NCI-H1436 (cell line): ENCODE measurements at regions not wholly inside any gene's neighbourhood (a gene's known extent, or its start where the extent isn't known, plus 50 kb on each side); places are given as distances from the start of the nearest gene placed in this dataset.

Experiments
- DNase-seq: peaks from one replicate; lab custom pipeline; 2025; lab: John Stamatoyannopoulos, UW

DNA sequence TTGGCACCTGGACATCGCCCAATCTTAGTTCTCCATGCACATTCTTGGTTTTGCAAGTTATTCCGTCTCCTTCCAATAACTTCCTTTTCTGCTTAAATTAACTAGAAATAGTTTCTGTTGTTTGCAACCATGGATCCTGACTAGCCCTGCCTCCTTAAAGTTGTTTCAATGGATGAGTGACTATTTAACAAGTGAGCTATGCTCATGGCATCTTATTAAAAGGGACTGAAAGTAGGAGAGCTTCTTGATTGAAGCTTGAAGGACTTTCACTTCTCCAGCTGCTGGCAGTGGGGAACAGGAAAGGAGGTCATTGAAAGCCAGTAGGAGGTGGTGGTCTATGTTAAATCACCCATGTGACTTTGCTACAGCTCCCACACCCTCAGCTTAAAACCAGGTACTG, 466.8 kb downstream of the ARHGEF28 start:
- DNase-seq = no peak

DNA sequence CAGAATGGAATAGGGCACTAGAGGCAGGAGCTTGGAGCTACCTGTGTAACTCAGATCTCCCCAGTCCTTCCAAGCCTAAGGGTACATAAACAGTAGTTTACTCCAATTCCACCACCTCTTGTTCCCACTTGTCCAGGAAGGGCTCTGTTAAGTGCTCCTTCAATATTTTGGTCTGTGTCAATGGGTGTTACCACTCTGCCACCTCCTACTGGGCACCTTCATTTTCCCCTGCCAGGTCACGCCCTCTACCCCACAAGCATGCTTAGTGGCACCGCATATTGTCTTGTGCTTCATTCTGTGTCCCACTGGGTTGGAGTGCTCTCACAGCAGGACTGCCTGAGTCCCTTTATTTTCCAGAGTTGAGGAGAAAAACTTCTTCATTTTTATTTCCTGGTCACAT, 459.8 kb downstream of the ARHGEF28 start:
- no peak for DNase-seq

DNA sequence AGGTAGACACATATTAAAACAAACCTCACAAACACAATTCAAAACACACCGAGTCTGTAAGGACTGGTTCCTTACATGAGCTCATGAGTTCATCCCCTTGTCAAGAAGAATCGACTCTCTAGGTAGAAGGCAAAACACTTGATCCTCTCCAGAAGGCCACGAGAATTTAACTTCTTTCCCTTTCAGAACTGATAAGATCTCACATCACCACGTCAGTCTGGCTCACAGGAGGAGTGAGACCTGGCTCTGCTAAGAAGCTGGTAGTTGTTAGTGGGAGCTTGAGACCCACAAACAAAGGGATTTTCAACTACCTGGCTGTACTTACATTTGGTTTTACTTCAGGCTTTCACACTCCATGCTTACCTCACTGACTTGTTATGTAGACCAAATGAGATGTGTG, 459.2 kb downstream of the ARHGEF28 start:
- DNase-seq = no peak

DNA sequence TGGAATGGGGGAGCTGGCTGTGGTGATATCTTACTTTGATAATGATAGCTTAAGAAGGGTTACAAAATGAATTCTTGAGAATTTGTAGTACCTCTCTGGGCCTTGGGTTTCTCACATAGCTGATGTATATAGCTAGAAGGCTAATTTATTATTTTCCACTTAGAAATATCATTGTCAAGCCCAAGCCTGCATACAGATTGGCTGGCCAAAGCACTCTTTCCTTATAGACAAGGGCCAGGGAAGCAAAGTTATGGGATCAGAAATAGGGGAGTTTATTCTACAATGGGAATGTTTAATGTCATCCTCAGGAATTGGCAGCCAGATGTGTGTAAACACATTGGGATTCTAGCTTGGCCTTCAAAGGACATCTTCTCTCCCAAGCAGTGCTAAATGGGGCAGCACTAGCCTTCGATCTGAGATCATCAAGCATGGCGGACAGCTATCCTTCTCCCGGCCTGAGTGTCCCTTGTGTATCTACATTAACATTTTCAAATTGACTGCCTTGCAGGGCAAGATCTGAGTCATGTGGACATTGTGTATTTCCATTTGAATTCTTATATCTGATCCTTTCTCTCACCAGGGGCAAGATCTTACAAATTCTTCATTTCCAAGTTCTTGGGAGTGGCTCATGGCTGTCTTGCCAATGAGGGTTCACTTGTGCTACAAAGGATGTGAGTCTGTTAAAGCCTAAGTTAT, 457.2 kb downstream of the ARHGEF28 start:
- DNase-seq = no peak

DNA sequence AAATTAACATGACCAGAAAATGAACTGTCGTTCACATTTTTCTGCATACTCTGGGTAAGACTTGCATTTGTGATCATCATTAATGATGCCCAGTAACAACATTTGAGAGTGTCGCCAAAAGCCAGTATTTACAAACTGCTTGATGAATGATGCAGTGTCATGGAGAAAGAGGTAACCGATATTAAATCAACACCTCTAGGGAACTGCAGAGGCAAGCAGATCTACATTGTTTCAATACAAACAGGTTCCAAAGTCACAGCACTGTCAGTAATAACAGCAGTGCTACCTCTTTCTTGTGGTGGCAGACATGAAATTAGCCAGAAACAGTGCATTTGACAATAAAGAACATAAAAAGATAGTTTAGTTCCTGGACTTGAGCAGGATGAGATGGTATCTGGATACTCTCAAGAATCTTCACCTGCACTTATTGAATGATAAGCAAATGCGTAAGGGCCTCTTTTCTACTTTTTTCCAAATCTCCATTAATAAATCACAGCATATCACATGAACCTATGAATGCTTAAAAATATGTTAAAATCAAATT, 456.6 kb downstream of the ARHGEF28 start:
- DNase-seq = no peak

DNA sequence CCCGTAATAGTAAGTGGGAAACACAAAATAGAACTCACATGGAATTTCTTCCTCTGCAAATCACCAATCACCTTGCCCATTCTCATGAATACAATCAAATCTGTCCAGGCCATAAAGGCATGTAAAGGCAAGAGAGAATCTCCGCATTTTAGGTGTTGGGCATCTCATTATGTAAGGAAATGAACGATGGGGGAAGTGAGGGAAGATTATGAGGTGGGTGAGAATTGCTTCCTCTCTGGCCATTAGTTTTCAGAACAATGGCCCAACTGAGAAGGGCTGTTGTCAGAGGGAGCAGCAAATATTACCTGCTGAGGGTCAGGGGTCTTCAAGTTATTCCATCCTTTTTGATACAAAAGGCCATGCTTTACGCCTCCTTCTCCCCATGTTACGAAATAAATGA, 455.1 kb downstream of the ARHGEF28 start:
- DNase-seq = no peak

DNA sequence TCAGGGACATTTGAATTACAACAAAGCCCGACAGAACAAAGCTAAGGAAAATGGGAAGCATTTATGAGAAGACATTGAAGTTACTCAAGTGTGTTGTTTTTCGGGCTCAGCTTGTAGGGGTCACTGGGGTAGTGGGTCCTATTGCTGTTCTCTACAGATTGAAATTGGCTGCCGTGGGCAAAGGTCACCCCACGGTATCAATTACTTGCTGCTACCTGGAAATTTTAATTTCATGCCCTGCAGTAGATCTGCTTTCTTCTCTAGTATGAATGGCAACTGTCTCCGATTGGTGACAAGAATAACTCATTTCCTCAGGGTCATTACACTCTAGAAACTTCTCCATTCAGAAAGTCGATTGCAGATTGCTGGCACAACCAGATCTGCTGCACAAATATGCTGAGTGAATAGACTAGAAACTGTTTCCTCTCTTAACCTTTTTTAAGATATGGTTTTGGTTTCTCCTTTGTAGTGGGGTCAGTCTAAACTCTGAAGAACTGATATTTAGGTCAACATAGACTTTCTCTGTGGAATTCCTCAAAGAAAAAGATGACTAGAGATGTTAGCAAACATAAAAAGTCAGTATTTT, 454.1 kb downstream of the ARHGEF28 start:
- DNase-seq = no peak

DNA sequence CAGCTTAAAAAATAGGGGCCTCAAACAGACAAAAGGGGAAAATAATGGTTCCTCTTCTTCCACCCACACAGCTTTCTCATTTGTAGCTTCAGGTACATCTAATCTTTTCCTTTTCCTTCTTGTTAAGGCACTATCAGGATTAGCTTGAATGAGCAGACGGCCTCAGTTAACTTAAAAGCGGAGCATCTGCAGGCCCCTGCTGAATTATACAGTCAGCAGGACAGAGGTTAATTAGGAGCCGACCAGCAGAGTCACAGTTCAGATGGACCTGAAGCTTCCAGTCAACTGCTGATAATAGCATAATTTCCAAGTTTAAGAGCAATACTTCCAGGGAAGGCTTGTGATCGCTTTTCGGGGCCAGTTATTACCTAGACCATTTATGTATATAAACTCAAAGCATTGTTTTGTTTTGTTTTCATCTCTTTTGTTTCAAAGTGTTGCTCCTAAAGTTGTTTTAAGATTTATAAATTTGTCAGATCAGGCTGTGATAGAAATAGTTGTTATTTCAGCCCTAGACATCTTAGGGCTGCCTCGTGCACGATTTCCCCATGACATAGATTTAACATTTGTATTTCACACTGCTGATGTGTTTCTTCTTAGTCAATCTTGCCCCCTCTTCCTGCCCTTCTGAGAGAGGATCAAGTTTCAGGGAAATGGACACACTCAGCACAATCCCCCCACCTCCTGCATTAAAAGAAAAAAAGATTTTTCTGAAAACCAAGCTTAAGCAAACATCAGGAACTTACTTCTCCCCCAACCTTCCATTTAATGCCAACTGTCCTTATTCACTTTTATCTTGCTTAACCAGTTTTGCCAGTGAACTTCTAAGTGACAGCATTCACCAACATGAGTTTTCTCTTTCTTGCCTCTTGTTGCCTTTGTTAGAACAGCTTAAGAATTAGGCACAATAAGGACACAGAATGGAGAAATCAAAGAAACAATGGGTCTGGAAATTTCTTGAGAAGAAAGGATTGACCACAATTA, 449.8 kb downstream of the ARHGEF28 start:
- DNase-seq = no peak

DNA sequence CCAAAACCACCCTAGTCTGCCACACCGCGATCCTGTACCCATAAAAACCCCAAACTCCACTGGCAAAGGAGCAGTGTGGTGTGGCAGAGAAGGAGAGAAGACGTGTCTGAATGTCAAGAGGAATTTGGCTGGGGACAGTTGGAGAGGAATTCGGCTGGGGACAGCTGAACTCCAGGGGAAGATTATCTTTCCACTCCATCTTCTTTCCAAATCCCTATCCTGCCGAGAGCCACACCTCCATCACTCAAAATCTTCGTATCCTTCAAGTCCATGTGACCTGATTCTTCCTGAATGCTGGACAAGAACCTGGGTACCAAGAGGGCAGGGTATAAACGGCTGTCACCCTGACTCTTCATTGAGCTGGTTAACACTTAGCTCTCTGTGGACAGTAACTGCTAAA, 448.1 kb downstream of the ARHGEF28 start:
- DNase-seq = no peak

DNA sequence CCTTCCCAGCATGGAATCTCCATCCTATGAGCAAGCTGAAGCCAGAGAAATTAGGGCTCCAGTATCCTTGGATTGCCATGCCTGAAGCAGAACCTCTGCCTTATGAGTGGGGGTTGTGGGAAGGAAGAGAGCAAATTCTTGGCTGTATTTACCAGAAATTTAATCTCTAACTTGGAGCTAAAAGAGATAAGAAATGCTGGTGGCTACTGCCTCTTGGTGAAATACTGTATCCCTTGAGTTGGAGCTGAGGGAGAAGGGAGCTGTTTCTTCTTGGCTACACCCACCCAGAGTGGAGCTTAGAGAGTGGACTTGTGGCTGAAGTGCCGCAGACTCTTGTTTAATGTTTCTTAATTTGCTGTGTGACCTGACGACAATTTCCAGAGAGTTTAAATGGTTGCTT, 447.3 kb downstream of the ARHGEF28 start:
- DNase-seq = no peak

DNA sequence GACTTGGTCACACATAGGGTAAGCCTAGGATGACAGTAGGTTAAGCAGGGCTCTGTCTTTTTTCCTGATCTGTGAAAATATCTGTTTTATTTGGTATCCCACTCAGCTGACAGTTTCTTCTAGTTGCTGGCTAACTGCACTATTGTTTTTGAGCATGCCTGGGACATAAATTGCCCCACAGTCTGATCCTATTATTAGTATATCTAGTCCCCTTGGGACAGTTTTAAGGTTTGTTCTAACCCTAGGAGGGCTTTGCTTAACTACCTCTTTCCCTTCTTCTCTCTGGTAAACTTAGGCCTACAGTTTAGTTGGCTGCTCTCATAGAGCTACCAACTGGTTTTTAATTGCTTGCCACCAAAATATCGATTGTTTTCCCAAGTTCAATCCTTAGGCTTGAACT, 446.6 kb downstream of the ARHGEF28 start:
- DNase-seq = no peak

DNA sequence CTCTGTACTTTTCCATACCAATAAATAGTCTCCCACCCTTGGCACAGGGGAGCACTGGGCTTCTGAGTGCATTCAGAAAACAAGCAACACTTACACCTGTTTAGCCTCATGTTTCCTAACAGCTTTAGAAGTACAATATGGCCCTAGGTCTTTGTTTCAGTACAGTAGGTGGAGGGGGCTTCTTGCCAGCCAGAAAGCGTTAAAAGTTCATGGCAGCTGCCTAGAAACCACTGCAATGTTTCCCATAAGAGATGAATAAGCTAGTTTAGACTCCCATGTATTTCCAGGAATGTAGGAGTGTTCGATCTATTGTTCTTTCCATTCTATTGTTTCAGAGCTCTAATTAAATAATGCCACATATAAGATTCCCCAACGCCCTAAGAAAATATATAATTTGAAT, 444.8 kb downstream of the ARHGEF28 start:
- DNase-seq = no peak

DNA sequence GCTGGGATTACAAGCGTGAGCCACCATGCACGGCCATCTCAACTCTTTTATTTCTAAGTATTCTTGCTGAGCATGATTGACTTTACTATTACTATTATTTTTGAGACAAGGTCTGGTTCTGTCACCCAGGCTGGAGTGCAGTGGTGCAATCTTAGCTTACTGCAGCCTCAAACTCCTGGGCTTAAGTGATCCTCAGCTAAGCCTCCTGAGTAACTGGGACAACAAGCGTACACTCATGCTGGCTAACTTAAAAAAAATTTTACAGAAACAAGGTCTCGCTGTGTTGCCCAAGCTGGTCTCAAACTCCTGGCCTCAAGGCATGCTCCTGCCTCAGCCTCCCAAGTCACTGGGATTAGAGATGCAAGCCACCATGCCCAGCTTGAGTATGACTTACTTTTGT, 443.7 kb downstream of the ARHGEF28 start:
- no peak for DNase-seq

DNA sequence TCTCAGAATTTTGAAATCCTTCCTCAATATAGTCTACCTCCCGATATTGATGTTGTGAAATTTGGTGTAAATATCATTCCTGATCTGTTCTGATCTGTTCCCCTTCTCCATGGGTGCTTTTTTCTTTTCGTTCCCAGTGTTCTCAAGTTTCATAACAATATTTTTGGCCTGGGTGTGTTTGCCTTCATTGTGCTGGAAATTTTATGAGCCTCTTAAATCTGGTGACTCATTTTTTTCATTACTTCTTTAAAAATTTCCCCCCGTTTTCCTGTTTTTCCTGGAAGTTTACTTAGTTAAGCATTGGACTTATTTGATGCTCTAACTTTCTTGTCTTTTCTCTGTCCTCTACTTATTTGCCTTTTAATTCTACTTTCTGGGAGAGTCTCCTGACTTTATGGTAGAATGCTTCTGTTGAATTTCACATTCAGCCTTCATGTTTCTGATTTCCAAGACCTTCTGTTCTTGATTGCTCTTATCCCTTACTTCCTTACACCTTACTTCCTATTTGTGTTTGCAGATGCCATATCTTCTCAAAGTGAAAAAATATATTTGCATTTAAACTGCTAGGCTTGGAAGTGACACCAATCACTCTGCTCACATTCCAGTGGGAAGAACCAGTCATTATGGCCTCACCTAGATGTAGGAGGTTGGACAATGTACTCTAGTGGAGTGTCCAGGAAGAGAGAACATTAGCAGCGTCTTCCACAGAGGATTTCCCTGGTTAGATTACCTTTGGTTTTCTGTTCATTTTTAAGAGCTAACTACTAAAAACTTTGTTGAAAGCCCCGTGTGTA, 441.9 kb downstream of the ARHGEF28 start:
- DNase-seq = no peak

DNA sequence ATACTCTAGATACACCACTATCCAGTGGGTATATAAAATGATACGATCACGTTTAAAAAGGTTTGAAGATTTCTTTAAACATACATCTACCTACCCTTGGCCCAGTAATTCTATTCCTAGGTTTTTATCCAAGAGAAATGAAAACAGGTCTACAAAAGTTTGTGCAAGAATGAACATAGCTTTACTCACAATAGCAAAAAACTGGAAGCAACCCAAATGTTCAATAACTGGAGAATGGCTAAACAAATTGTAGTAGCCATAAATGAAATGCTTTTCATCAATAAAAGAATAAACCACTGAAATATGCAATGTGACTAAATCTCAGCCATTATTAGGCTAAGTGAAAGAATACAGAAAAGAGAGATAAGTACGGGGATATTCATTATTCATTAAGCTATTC, 438.9 kb downstream of the ARHGEF28 start:
- no peak for DNase-seq

DNA sequence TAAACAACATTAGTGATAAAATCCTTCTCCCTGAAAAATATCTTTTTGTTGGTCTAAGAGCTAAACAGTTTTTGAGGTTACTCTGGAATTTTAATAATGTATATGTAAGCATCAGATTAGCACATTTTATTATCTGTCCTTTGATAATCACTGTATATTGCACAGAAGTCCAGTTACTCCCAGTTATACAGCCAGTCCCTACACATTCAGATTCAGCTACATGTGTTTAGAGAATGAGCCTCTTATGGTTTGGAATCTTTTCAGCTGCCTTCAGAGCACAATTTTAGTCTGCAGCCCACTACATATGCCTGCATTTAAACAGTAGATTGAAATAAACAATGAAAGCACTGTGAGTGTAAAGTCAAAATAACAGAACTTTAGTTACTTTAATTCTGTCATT, 438.2 kb downstream of the ARHGEF28 start:
- no peak for DNase-seq

DNA sequence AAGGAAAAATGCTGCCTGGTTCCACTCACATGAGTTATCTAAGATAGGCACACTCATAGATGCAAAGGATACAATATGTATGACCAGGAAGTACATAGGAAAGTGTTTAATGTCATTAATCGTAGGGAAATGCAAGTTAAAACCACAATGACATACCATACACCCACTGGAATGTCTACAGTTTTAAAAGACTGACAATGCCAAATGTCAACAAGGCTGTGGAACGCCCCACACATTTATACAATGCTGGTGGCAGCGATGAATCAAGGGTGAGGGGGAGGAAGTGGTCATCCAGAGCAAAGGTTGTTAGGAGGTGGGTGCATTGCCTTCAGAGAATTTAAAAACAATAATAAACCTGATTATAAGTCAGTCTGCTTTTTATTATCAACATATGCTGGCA, 437.8 kb downstream of the ARHGEF28 start:
- no peak for DNase-seq

DNA sequence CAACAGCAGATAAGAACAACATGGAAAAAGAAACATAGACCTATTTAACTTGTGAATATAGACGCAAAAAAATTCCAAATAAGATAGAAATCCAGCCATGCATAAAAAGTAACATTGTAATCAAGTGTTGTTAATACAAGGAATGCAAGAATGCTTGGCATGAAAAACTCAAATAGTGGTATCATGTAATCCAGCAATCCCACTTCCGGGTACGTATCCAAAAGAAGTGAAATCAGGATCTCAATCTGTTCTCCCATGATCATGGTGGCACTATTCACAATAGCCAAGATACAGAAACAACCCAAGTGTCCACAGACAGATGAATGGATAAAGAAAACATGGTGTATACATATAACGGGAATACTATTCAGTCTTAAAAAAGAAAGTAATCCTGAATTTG, 437.4 kb downstream of the ARHGEF28 start:
- DNase-seq = no peak

DNA sequence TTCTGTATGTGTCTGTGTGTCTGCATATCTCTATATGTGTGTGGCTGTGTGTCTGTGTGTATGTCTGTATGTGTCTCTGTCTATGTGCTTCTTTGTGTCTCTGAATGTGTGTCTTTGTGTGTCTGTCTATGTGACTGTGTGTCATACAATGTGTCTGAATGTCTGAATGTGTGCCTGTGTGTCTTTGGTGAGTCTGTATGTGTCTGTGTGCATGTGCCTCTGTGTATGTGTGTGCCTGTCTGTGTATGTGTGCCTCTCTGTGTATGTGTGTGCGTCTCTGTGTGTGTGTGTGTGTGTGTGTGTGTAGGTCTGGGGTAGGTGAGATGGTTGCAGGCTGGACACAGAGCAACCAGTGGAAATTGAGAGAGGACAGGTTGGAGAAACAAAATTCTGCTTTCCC, 435.3 kb downstream of the ARHGEF28 start:
- DNase-seq = no peak

DNA sequence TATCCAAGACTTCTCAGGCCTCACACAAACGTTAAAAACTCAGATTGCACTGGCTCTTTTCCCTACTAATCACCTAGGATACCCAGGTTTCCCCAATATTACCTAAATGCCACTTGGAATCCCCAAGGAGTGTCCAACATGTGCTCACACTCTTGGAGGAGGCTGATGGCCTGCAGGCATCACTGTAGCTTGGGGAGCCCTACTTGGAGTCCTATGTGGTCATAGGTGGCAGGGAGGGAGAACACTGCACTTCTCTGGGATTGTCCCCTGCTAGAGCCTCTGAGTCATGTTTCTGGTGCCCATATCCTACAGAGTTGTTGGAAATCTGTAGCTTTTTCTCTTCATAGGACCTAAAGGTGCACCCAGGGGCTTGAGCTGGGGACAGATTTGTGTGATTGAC, 433.7 kb downstream of the ARHGEF28 start:
- no peak for DNase-seq

DNA sequence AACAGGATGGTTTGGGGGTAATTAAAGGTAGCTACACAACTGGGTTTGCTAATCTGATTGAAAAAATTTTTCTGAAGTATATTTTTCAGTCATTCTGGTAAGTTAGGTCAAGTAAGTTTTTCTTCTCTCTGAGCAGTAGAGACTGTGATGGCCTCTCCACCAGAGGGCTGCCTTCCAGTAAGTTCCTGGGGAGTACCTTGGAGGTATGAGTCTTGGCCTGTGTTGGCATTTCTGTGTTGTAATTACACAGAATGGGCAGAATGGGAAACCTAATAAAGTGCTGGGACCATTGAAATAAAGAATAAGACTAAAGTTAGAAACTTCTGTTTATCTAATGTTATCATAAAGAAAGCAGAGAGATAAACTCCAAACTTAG, 430.8 kb downstream of the ARHGEF28 start:
- no peak for DNase-seq
